Esophagus muscularis mucosa (tissue), 4 donors: ENCODE measurements at regions not wholly inside any gene's neighbourhood (a gene's known extent, or its start where the extent isn't known, plus 50 kb on each side); places are given as distances from the start of the nearest gene placed in this dataset.

ENCODE experiments used
- EP300 ChIP-seq: sonication (generic); formaldehyde crosslinking; IDR thresholded peaks from one replicate; pipeline ENCODE4 v1.6.1; 2017; ENCODE audit warnings: antibody characterized with exemption
- POLR2AphosphoS5 ChIP-seq, 2 donors: sonication (generic); formaldehyde crosslinking; IDR thresholded peaks; one replicate each; pipeline ENCODE4 v1.6.1; 2017; ENCODE audit warnings: antibody characterized with exemption in 2 of 2
- TF ChIP-seq, protein P1 (sequence below), 3 experiments: fragments of 200-600 bp in 2 of 3; fragments of 450-650 bp in 1 of 3; sonication (generic) in 2 of 3; IDR thresholded peaks; one replicate each; pipeline ENCODE4 v1.5.1; 2017 to 2019; ENCODE audit warnings: antibody characterized with exemption in 3 of 3, mild to moderate bottlenecking in 2 of 3, moderate library complexity in 1 of 3

DNA sequence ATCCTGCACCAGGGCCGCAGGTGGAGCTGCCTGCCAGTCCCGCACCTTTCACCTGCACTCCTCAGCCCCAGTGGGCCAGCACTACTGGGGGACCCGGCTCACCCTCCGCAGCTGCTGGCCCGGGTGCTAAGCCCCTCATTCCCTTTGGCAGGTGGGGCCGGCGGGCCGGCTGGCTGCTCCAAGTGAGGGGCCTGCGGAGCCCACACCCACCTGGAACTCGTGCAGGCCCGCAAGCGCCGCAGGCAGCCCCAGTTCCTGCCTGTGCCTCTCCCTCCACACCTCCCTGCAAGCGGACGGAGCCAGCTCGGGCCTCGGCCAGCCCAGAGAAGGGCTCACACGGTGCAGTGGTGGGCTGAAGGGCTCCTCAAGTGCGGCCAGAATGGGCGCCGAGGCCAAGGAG lies 199.0 kb upstream of the HS3ST5 start:
- TF ChIP-seq, protein P1, sequence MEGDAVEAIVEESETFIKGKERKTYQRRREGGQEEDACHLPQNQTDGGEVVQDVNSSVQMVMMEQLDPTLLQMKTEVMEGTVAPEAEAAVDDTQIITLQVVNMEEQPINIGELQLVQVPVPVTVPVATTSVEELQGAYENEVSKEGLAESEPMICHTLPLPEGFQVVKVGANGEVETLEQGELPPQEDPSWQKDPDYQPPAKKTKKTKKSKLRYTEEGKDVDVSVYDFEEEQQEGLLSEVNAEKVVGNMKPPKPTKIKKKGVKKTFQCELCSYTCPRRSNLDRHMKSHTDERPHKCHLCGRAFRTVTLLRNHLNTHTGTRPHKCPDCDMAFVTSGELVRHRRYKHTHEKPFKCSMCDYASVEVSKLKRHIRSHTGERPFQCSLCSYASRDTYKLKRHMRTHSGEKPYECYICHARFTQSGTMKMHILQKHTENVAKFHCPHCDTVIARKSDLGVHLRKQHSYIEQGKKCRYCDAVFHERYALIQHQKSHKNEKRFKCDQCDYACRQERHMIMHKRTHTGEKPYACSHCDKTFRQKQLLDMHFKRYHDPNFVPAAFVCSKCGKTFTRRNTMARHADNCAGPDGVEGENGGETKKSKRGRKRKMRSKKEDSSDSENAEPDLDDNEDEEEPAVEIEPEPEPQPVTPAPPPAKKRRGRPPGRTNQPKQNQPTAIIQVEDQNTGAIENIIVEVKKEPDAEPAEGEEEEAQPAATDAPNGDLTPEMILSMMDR (IDR thresholded peaks at IDR 0.05) = no peak
- TF ChIP-seq EP300 = no peak
- TF ChIP-seq POLR2AphosphoS5 (IDR thresholded peaks at IDR 0.05) = no peak
